ENCODE measurements at regions not wholly inside any gene's neighbourhood (a gene's known extent, or its start where the extent isn't known, plus 50 kb on each side); places are given as distances from the start of the nearest gene placed in this dataset.

GRCh38 chrX:7690842-7691241, 152.1 kb upstream of the VCX start:
- Histone ChIP-seq H3K36me3 (ENCODE audit: control insufficient read depth in 2 of 2, extremely low read depth in 1 of 2, insufficient read depth in 2 of 2, low read length in 2 of 2) (no peaks in the 10 kb centered on the region), H4K20me1 (replicated peaks; ENCODE audit: control insufficient read depth, extremely low read depth, insufficient read depth, low read length) (no peaks in the 10 kb centered on the region), H3K4me3 (replicated peaks in 1 of 3; ENCODE audit: insufficient read depth in 1 of 3, low read depth in 1 of 3, low read length in 3 of 3) (no peak overlapping the region), H3K9me3 (replicated peaks; ENCODE audit: control insufficient read depth, insufficient read depth, low read length) (no peaks in the 10 kb centered on the region), H3K27me3 (ENCODE audit: control insufficient read depth in 2 of 2, insufficient read depth in 2 of 2, low read length in 2 of 2) (no peaks in the 10 kb centered on the region), H3K9ac (replicated peaks; ENCODE audit: extremely low read depth, insufficient read depth, low read length) (no peak overlapping the region), H3K9me1 (replicated peaks; ENCODE audit: control insufficient read depth, extremely low read depth, insufficient read depth, low read length) (no peaks in the 10 kb centered on the region), H3K79me2 (ENCODE audit: control insufficient read depth, insufficient read depth, low read length) (no peaks in the 10 kb centered on the region), H3K4me2 (ENCODE audit: insufficient read depth, low read length) (no peak overlapping the region), H3K4me1 (ENCODE audit: control insufficient read depth, extremely low read depth, insufficient read depth, low read length) (no peaks in the 10 kb centered on the region), H3K27ac (ENCODE audit: insufficient read depth, low read depth, low read length) (no peak overlapping the region), H2AFZ (ENCODE audit: low read depth, low read length) (no peak overlapping the region)
- POLR2A ChIA-PET, result no interaction called here
- dilution Hi-C loops (cut with MboI; ENCODE audit: extremely low pct_ligation_motif_present, low sequenced_read_pairs), result no loop called here
- CTCF ChIA-PET, result no interaction called here
- no peak for DNase-seq (ENCODE audit: low read depth, low spot score)
- no peak for TF ChIP-seq FOS (IDR thresholded peaks at IDR 0.05; ENCODE audit: borderline replicate concordance, insufficient read depth, low read length)
- no peak for TF ChIP-seq CTCF (IDR thresholded peaks at IDR 0.05; ENCODE audit: extremely low read depth in 1 of 2, insufficient read depth in 1 of 2, low read depth in 1 of 2, low read length in 2 of 2)
- TF ChIP-seq GATA2 (IDR thresholded peaks at IDR 0.05; ENCODE audit: insufficient read depth, insufficient read length, low read depth, low read length), result no peak
- no peak for TF ChIP-seq JUN (IDR thresholded peaks at IDR 0.05; ENCODE audit: borderline replicate concordance, insufficient read depth, insufficient read length, low read depth)
- TF ChIP-seq POLR2AphosphoS5 (IDR thresholded peaks at IDR 0.05; ENCODE audit: insufficient read depth, low read depth, low read length), result no peak
- no peak for TF ChIP-seq EZH2 (IDR thresholded peaks at IDR 0.05; ENCODE audit: borderline replicate concordance, low read depth, low read length, severe bottlenecking)
- no peak for TF ChIP-seq MAX (IDR thresholded peaks at IDR 0.05; ENCODE audit: insufficient read depth, insufficient read length)
- no peak for TF ChIP-seq MYC (IDR thresholded peaks at IDR 0.05; ENCODE audit: low read depth, low read length)
- TF ChIP-seq POLR2A (IDR thresholded peaks at IDR 0.05; ENCODE audit: low read depth, low read length), result no peak
- BruUV-seq (replicated peaks), result no TSS peak
- intact Hi-C loops (cut with micrococcal nuclease), result no loop called here
- FAIRE-seq, result no peak
